Calu3 (cell line): ENCODE measurements at regions not wholly inside any gene's neighbourhood (a gene's known extent, or its start where the extent isn't known, plus 50 kb on each side); places are given as distances from the start of the nearest gene placed in this dataset.

Source experiments
- BruUV-seq: library from RNA; stranded (reverse); fragments of 400-500 nt; replicated peaks from 2 replicates; lab custom pipeline; 2021; lab: Mats Ljungman, UMichigan
- CTCF ChIA-PET: fragments of 300-600 bp; sonication (Branson Sonifier 250); formaldehyde crosslinking; loops from one replicate; lab custom pipeline; 2022; ENCODE audit warnings: antibody characterized with exemption; lab: Charles Lee
- DNase-seq: peaks from one replicate; pipeline ENCODE4 v3.0.0; 2022
- H3K27ac Mint-ChIP-seq: one replicate; pipeline ENCODE4 v1.8.0; 2022; ENCODE audit warnings: mixed read lengths; ENCODE audit not compliant: unreplicated experiment
- H3K27me3 Mint-ChIP-seq: one replicate; pipeline ENCODE4 v1.8.0; 2022; ENCODE audit warnings: mixed read lengths; ENCODE audit not compliant: unreplicated experiment
- H3K36me3 Mint-ChIP-seq: one replicate; pipeline ENCODE4 v1.8.0; 2022; ENCODE audit warnings: mild to moderate bottlenecking, moderate library complexity, mixed read lengths; ENCODE audit not compliant: insufficient read depth, unreplicated experiment
- H3K4me1 Mint-ChIP-seq: one replicate; pipeline ENCODE4 v1.8.0; 2022; ENCODE audit warnings: mild to moderate bottlenecking, low read depth, mixed read lengths; ENCODE audit not compliant: unreplicated experiment
- H3K4me3 Mint-ChIP-seq: one replicate; pipeline ENCODE4 v1.8.0; 2022; ENCODE audit warnings: mild to moderate bottlenecking, low read depth, moderate library complexity, mixed read lengths; ENCODE audit not compliant: unreplicated experiment
- H3K9me3 Mint-ChIP-seq: one replicate; pipeline ENCODE4 v1.8.0; 2022; ENCODE audit warnings: low read depth, mixed read lengths; ENCODE audit not compliant: unreplicated experiment
- intact Hi-C: fragments of 100-400 bp; cut with micrococcal nuclease; formaldehyde crosslinking; loops from one replicate; pipeline ENCODE4 v1.10.0; 2022; ENCODE audit not compliant: unreplicated experiment
- TF ChIP-seq, protein P1 (sequence below): fragments of 200-600 bp; IDR thresholded peaks from one replicate; pipeline ENCODE4 v1.8.0; 2022; ENCODE audit warnings: antibody characterized with exemption; ENCODE audit not compliant: unreplicated experiment

DNA sequence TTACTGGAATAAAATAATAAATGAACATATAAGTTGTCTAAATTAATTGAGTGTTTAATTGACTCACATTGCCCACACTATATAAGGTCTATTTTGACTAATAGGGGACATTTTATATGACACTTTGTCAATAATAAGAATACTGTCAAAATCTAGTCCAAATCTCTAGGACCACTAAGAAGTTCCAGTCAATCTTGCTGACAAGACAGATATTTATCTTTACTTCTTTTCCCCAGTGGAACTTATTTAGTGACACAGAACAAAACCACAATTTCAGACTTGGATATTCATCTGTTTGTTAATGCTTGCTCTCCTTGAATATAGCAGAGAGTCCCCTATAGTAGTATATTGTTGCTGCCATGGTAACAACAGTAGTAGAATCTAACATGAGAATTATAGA, 954.6 kb upstream of the MANEA start:
- no peak overlapping the region for H3K4me3 Mint-ChIP-seq
- intact Hi-C loops, result no loop called here
- no peak for DNase-seq
- no TSS peak for BruUV-seq
- no peak overlapping the region for H3K27ac Mint-ChIP-seq
- H3K9me3 Mint-ChIP-seq, result peaks cover 2% of the 10 kb centered on the region
- no peaks in the 10 kb centered on the region for H3K27me3 Mint-ChIP-seq
- H3K4me1 Mint-ChIP-seq, result no peaks in the 10 kb centered on the region
- TF ChIP-seq, protein P1, sequence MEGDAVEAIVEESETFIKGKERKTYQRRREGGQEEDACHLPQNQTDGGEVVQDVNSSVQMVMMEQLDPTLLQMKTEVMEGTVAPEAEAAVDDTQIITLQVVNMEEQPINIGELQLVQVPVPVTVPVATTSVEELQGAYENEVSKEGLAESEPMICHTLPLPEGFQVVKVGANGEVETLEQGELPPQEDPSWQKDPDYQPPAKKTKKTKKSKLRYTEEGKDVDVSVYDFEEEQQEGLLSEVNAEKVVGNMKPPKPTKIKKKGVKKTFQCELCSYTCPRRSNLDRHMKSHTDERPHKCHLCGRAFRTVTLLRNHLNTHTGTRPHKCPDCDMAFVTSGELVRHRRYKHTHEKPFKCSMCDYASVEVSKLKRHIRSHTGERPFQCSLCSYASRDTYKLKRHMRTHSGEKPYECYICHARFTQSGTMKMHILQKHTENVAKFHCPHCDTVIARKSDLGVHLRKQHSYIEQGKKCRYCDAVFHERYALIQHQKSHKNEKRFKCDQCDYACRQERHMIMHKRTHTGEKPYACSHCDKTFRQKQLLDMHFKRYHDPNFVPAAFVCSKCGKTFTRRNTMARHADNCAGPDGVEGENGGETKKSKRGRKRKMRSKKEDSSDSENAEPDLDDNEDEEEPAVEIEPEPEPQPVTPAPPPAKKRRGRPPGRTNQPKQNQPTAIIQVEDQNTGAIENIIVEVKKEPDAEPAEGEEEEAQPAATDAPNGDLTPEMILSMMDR, result no peak
- no peaks in the 10 kb centered on the region for H3K36me3 Mint-ChIP-seq
- CTCF ChIA-PET, result no interaction called here

- Mint-ChIP-seq H3K27ac (no peak overlapping the region), H3K36me3 (no peaks in the 10 kb centered on the region), H3K4me1 (no peaks in the 10 kb centered on the region), H3K4me3 (no peak overlapping the region), H3K27me3 (no peaks in the 10 kb centered on the region), H3K9me3 (peaks cover 6% of the 10 kb centered on the region)
- no TSS peak for BruUV-seq
- intact Hi-C loops, result no loop called here
- TF ChIP-seq, protein P1, result no peak
- CTCF ChIA-PET, result no interaction called here
- DNase-seq, result no peak
Measured at GRCh38 chr6:94600636-94601035, 976.7 kb upstream of the MANEA start.

DNA sequence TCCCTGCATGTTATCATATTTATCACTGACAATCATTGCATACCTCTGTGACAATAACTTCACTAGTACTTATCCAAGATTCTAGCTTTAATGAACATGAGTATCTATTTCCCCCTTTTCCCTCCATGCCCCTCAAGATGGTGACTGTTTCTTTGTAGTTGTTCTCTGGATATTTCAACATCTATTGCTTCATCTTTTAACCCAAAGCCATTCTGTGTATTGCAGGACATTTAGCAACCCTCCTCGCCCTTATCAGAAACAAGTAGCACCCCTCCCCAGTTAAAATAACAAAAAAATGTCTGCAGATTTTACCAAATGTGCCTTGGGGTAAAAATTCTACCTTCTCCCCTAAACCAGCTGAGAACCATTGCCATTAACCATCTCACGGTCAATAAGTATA, 979.8 kb upstream of the MANEA start:
- intact Hi-C loops, result no loop called here
- Mint-ChIP-seq H3K27ac (no peak overlapping the region), H3K4me3 (no peak overlapping the region), H3K36me3 (no peaks in the 10 kb centered on the region), H3K27me3 (no peaks in the 10 kb centered on the region), H3K4me1 (no peaks in the 10 kb centered on the region), H3K9me3 (peaks cover 3% of the 10 kb centered on the region)
- no TSS peak for BruUV-seq
- TF ChIP-seq, protein P1, result no peak
- no peak for DNase-seq
- CTCF ChIA-PET, result no interaction called here

- CTCF ChIA-PET, result no interaction called here
- no TSS peak for BruUV-seq
- intact Hi-C loops, result no loop called here
- Mint-ChIP-seq H3K36me3 (no peaks in the 10 kb centered on the region), H3K4me1 (no peaks in the 10 kb centered on the region), H3K27me3 (no peaks in the 10 kb centered on the region), H3K4me3 (no peak overlapping the region), H3K27ac (no peak overlapping the region), H3K9me3 (peaks cover 5% of the 10 kb centered on the region)
- no peak for DNase-seq
- TF ChIP-seq, protein P1, result no peak
Measured at GRCh38 chr6:94590416-94590815, 986.9 kb upstream of the MANEA start.

DNA sequence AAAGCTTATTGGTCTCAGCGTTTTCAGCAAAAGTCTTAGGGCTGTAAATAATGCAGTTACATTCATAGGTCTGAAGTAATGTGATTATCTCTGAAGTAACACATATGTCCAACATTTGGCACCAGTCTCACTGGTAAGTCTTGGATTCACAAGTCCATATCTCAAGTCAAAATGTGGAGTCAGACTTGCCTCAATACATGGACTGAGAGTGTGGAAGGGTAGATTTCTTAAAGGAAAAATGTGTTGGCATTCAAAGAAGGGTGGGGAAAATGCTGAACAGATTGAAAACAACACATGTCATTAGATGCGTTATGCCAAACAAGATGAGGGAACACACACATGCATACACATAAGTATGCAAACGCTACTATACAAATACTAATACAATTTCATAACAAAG, 989.0 kb upstream of the MANEA start:
- BruUV-seq, result no TSS peak
- no peaks in the 10 kb centered on the region for H3K4me1 Mint-ChIP-seq
- no peaks in the 10 kb centered on the region for H3K36me3 Mint-ChIP-seq
- intact Hi-C loops, result no loop called here
- TF ChIP-seq, protein P1, result no peak
- DNase-seq, result no peak
- no peak overlapping the region for H3K27ac Mint-ChIP-seq
- CTCF ChIA-PET, result no interaction called here
- no peak overlapping the region for H3K4me3 Mint-ChIP-seq
- H3K27me3 Mint-ChIP-seq, result no peaks in the 10 kb centered on the region
- peaks cover 2% of the 10 kb centered on the region for H3K9me3 Mint-ChIP-seq
